ENCODE measurements at regions not wholly inside any gene's neighbourhood (a gene's known extent, or its start where the extent isn't known, plus 50 kb on each side); places are given as distances from the start of the nearest gene placed in this dataset.

GRCh38 chr14:53213761-53214160 lies 60.6 kb upstream of the DDHD1 start:
- in situ Hi-C loops (cut with MboI) (no loop called here), intact Hi-C loops (cut with micrococcal nuclease) (no loop called here)
- no peaks in the 10 kb centered on the region for H3K36me3 ChIP-seq (ENCODE audit: control insufficient read depth, insufficient read depth, low read length)
- no peak overlapping the region for H3K9ac ChIP-seq (ENCODE audit: insufficient read depth in 1 of 2, low read depth in 2 of 2, low read length in 2 of 2)
- no peaks in the 10 kb centered on the region for H3K79me2 ChIP-seq (ENCODE audit: control insufficient read depth, insufficient read depth, low read length)
- no peak overlapping the region for H3K4me3 ChIP-seq
- H2AFZ ChIP-seq (ENCODE audit: low read depth, low read length), result no peak overlapping the region
- no peak overlapping the region for H3K4me2 ChIP-seq (ENCODE audit: insufficient read depth, low read length)
- BruUV-seq (replicated peaks), result no TSS peak
- H3K4me1 ChIP-seq (replicated peaks in 1 of 2; ENCODE audit: control insufficient read depth in 2 of 2, insufficient read depth in 2 of 2, low read length in 2 of 2), result peaks cover 0 to 8% of the 10 kb centered on the region in 2 experiments; a peak in 2 of 5 replicates
- ChIA-PET POLR2A (no interaction called here), CTCF (ENCODE audit: low intra/inter-chr PET ratio) (no interaction called here)
- no peaks in the 10 kb centered on the region for H4K20me1 ChIP-seq (replicated peaks; ENCODE audit: control insufficient read depth, insufficient read depth, low read length)
- TF ChIP-seq ATF1 (CRISPR knock-in tag; IDR thresholded peaks at IDR 0.05), result no peak
- no peak for TF ChIP-seq ATF1 (tag; IDR thresholded peaks at IDR 0.05)
- TF ChIP-seq ZNF507 (tag; conservative IDR thresholded peaks at IDR 0.05), result no peak
- TF ChIP-seq DIDO1 (tag; IDR thresholded peaks at IDR 0.05; ENCODE audit: low read depth), result no peak
- TF ChIP-seq SNRNP70 (optimal IDR thresholded peaks at IDR 0.05; ENCODE audit: low read depth, low read length), result no peak
- no peak for TF ChIP-seq EZH2 (IDR thresholded peaks at IDR 0.05; ENCODE audit: borderline replicate concordance, low read depth, low read length)
- no peak for TF ChIP-seq RB1 (IDR thresholded peaks at IDR 0.05; ENCODE audit: low read depth)
- no peak for TF ChIP-seq ZNF431 (CRISPR knock-in tag; IDR thresholded peaks at IDR 0.05)
- no peak for TF ChIP-seq SRSF9 (IDR thresholded peaks at IDR 0.05; ENCODE audit: borderline replicate concordance, low read depth, low read length)
- TF ChIP-seq ZBTB8A (IDR thresholded peaks at IDR 0.05; ENCODE audit: partially characterized antibody), result no peak
- no peak for TF ChIP-seq ZBED1 (IDR thresholded peaks at IDR 0.05)
- TF ChIP-seq ZNF695 (CRISPR knock-in tag; IDR thresholded peaks at IDR 0.05), result no peak
- TF ChIP-seq ATF7 (IDR thresholded peaks at IDR 0.05), result no peak
- no peak for TF ChIP-seq XRCC4 (IDR thresholded peaks at IDR 0.05; ENCODE audit: extremely low read depth, insufficient read depth, insufficient read length)
- no peak for TF ChIP-seq ARID1B (IDR thresholded peaks at IDR 0.05)
- TF ChIP-seq RAD51 (IDR thresholded peaks at IDR 0.05; ENCODE audit: borderline replicate concordance, low read depth), result no peak
- FAIRE-seq, result no peak
- WGBS (ENCODE audit: insufficient coverage, low coverage, missing lambda C conversion rate), result 0% methylated on average over 2 of the region's 2 CpGs
- no peaks in the 10 kb centered on the region for H3K27me3 ChIP-seq (ENCODE audit: control insufficient read depth in 2 of 2, insufficient read depth in 2 of 2, low read length in 2 of 2)
- no peak for DNase-seq (ENCODE audit: extremely low read depth in 1 of 4, low spot score in 3 of 4)
- no peaks in the 10 kb centered on the region for H3K9me3 ChIP-seq (replicated peaks; ENCODE audit: control insufficient read depth, insufficient read depth, low read depth, low read length)
- no peaks in the 10 kb centered on the region for H3K9me1 ChIP-seq (ENCODE audit: control insufficient read depth, insufficient read depth, low read length)
- ATAC-seq, result no peak
- H3K27ac ChIP-seq (ENCODE audit: extremely low read depth, low read depth, low read length), result no peak overlapping the region
